Parathyroid adenoma (tissue), 2 donors: ENCODE measurements at regions not wholly inside any gene's neighbourhood (a gene's known extent, or its start where the extent isn't known, plus 50 kb on each side); places are given as distances from the start of the nearest gene placed in this dataset.

Experiments
- H2AFZ ChIP-seq: fragments of 300-600 bp; sonication (generic); one replicate; pipeline ENCODE4 v1.7.0; 2017; ENCODE audit warnings: antibody characterized with exemption, mild to moderate bottlenecking
- H3K27ac ChIP-seq: fragments of 300-600 bp; sonication (generic); one replicate; pipeline ENCODE4 v1.7.0; 2017
- H3K27me3 ChIP-seq: fragments of 300-600 bp; sonication (generic); one replicate; pipeline ENCODE4 v1.7.0; 2017; ENCODE audit warnings: low read length; ENCODE audit not compliant: control insufficient read depth, insufficient read depth
- H3K36me3 ChIP-seq: fragments of 300-600 bp; sonication (generic); one replicate; pipeline ENCODE4 v1.7.0; 2017; ENCODE audit warnings: low read length; ENCODE audit not compliant: control insufficient read depth, insufficient read depth
- H3K4me1 ChIP-seq: fragments of 300-600 bp; sonication (generic); one replicate; pipeline ENCODE4 v1.7.0; 2017; ENCODE audit warnings: control low read depth
- H3K4me2 ChIP-seq: fragments of 300-600 bp; sonication (generic); one replicate; pipeline ENCODE4 v1.7.0; 2017; ENCODE audit warnings: low read length
- H3K4me3 ChIP-seq: fragments of 300-600 bp; sonication (generic); one replicate; pipeline ENCODE4 v1.7.0; 2017; ENCODE audit warnings: low read depth, low read length
- H3K79me2 ChIP-seq: fragments of 300-600 bp; sonication (generic); one replicate; pipeline ENCODE4 v1.7.0; 2017; ENCODE audit warnings: control low read depth
- H3K9ac ChIP-seq: fragments of 300-600 bp; sonication (generic); one replicate; pipeline ENCODE4 v1.7.0; 2017; ENCODE audit warnings: mild to moderate bottlenecking
- H3K9me3 ChIP-seq: fragments of 300-600 bp; sonication (generic); one replicate; pipeline ENCODE4 v1.7.0; 2017; ENCODE audit warnings: low read length; ENCODE audit not compliant: control insufficient read depth
- CTCF ChIP-seq: fragments of 300-600 bp; sonication (generic); IDR thresholded peaks from one replicate; pipeline ENCODE4 v1.7.0; 2017; ENCODE audit warnings: antibody characterized with exemption, mild to moderate bottlenecking
- donor health status: primary hyperparathyroidism.

DNA sequence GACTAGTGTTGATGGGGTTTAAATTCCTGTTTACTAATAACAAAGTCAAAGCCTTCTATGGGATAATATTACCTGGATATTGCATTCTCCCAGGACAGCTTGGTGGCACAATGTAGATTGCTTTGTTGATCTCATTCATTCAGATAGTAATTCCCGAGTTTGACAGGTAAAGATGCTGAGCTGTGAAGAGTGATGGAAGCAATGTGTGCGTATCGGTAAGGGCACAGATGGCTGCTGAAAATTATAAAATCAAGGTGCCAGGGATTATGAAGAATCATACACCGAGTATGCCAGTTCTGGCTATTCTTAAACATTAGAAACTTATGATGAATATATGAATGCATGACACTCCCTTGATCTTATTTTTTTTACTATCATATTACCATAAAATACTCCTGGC is 100.6 kb upstream of the CNTNAP4 start:
- Histone ChIP-seq H3K9ac (no peak overlapping the region), H2AFZ (no peak overlapping the region), H3K27me3 (no peaks in the 10 kb centered on the region), H3K36me3 (no peaks in the 10 kb centered on the region), H3K4me3 (no peak overlapping the region), H3K79me2 (no peaks in the 10 kb centered on the region), H3K4me1 (no peaks in the 10 kb centered on the region), H3K9me3 (no peaks in the 10 kb centered on the region), H3K4me2 (no peak overlapping the region), H3K27ac (no peak overlapping the region)
- TF ChIP-seq CTCF: no peak

DNA sequence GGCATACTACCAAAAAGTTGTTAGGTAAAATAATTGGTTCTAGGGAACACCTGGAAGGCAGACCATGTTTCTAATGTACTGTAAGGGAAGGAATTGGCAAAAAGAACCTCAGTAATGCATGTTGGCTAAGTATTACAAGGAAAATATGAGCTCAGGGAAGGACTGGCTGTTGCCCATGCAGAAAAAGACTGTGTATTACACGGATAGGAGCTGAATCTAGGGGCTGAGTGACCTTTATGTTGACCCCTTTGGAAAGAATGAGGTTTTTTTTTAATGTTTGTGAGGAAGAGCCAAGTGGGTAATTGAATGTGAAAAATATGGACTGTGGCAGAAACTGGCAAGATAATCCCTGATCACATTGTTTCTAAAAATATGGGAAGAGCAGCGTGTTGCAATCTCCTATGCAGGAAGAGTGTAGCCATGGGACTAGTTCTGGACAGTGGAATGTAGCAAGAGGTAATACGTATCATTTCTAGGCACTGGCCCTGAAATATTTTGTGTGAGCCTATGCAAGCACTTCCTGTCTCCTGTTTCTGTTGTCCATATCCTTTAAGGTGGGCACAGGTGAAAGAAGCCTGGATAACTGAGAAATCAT is 95.1 kb upstream of the CNTNAP4 start:
- H3K27me3 ChIP-seq: no peaks in the 10 kb centered on the region
- H3K36me3 ChIP-seq: no peaks in the 10 kb centered on the region
- no peaks in the 10 kb centered on the region for H3K4me1 ChIP-seq
- no peak overlapping the region for H3K4me3 ChIP-seq
- no peaks in the 10 kb centered on the region for H3K9me3 ChIP-seq
- H3K27ac ChIP-seq: no peak overlapping the region
- no peak overlapping the region for H3K4me2 ChIP-seq
- TF ChIP-seq CTCF: no peak
- H2AFZ ChIP-seq: no peak overlapping the region
- no peak overlapping the region for H3K9ac ChIP-seq
- no peaks in the 10 kb centered on the region for H3K79me2 ChIP-seq

GRCh38 chr16:76183647-76184046 is 93.6 kb upstream of the CNTNAP4 start:
- Histone ChIP-seq H3K27me3 (no peaks in the 10 kb centered on the region), H3K4me3 (no peak overlapping the region), H3K9ac (no peak overlapping the region), H2AFZ (no peak overlapping the region), H3K9me3 (no peaks in the 10 kb centered on the region), H3K36me3 (no peaks in the 10 kb centered on the region), H3K4me1 (no peaks in the 10 kb centered on the region), H3K4me2 (no peak overlapping the region), H3K27ac (no peak overlapping the region), H3K79me2 (no peaks in the 10 kb centered on the region)
- TF ChIP-seq CTCF: no peak

- Histone ChIP-seq H3K4me1 (no peaks in the 10 kb centered on the region), H3K9me3 (no peaks in the 10 kb centered on the region), H3K9ac (no peak overlapping the region), H3K27ac (no peak overlapping the region), H3K79me2 (no peaks in the 10 kb centered on the region), H2AFZ (no peak overlapping the region), H3K36me3 (no peaks in the 10 kb centered on the region), H3K4me2 (no peak overlapping the region), H3K4me3 (no peak overlapping the region), H3K27me3 (no peaks in the 10 kb centered on the region)
- no peak for TF ChIP-seq CTCF
Observed at GRCh38 chr16:76190057-76190456, 87.1 kb upstream of the CNTNAP4 start.

DNA sequence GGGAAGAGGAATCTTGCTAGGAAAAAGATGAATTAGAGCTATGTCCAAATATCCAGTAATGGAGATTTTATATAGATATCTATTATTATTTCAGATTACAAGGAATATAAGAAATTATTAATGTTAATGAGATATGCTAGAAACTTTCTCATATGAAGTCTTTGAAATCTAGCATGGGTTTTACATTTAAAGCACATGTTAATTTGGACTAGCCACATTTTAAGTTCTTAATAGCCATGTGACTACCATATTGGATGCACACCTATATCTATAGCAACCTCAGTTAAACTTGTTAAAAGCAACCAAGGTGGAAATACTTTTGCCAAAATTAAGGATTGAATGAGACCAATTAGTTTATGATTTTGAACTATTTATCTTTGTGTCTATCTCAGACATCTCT is 86.7 kb upstream of the CNTNAP4 start:
- no peak overlapping the region for H3K27ac ChIP-seq
- H3K9ac ChIP-seq: no peak overlapping the region
- H3K36me3 ChIP-seq: no peaks in the 10 kb centered on the region
- no peak overlapping the region for H3K4me3 ChIP-seq
- H3K79me2 ChIP-seq: no peaks in the 10 kb centered on the region
- H3K9me3 ChIP-seq: no peaks in the 10 kb centered on the region
- TF ChIP-seq CTCF: no peak
- no peak overlapping the region for H2AFZ ChIP-seq
- H3K4me2 ChIP-seq: no peak overlapping the region
- H3K4me1 ChIP-seq: no peaks in the 10 kb centered on the region
- no peaks in the 10 kb centered on the region for H3K27me3 ChIP-seq
